ENCODE measurements at regions not wholly inside any gene's neighbourhood (a gene's known extent, or its start where the extent isn't known, plus 50 kb on each side); places are given as distances from the start of the nearest gene placed in this dataset.
"Not testable (repeated sequence)": the region's sequence is repeated elsewhere in the genome, so short reads cannot be mapped to it uniquely, and the experiment has no call there.

- TF ChIP-seq CTCF (IDR thresholded peaks at IDR 0.05): no peak
- intact Hi-C loops (cut with DNase I): no loop called here
- H3K36me3 ChIP-seq (ENCODE audit: insufficient read depth in 1 of 2, low read depth in 1 of 2): no peaks in the 10 kb centered on the region
- H3K4me1 ChIP-seq: peaks cover 5% of the 10 kb centered on the region
- ATAC-seq (no peak), DNase-seq (no peak)
- H3K27ac ChIP-seq: no peak overlapping the region
- H3K27me3 ChIP-seq (ENCODE audit: insufficient read depth in 3 of 3, low read length in 2 of 3): no peaks in the 10 kb centered on the region
- WGBS, 3 donors: 65 to 79% (median 72%) methylated on average over 7 of the region's 7 CpGs
- no peak overlapping the region for H3K4me3 ChIP-seq
- H3K9me3 ChIP-seq: no peaks in the 10 kb centered on the region
Measured at GRCh38 chr20:11989018-11989771, 71.5 kb downstream of the BTBD3 start.

- Histone ChIP-seq H3K27ac (no peak overlapping the region), H3K4me1 (peaks cover 5% of the 10 kb centered on the region), H3K9me3 (no peaks in the 10 kb centered on the region), H3K4me3 (no peak overlapping the region), H3K27me3 (ENCODE audit: insufficient read depth in 3 of 3, low read length in 2 of 3) (no peaks in the 10 kb centered on the region), H3K36me3 (ENCODE audit: insufficient read depth in 1 of 2, low read depth in 1 of 2) (no peaks in the 10 kb centered on the region)
- intact Hi-C loops (cut with DNase I): no loop called here
- DNase-seq: no peak
- no peak for TF ChIP-seq CTCF (IDR thresholded peaks at IDR 0.05)
- WGBS, 3 donors: 78 to 90% (median 84%) methylated on average over 2 of the region's 2 CpGs
- ATAC-seq: no peak
Measured at GRCh38 chr20:11992426-11992825, 74.7 kb downstream of the BTBD3 start.

- WGBS, 3 donors: 68 to 79% (median 69%) methylated on average over 7 of the region's 7 CpGs
- intact Hi-C loops (cut with DNase I): no loop called here
- no peak overlapping the region for H3K27ac ChIP-seq
- no peaks in the 10 kb centered on the region for H3K9me3 ChIP-seq
- no peaks in the 10 kb centered on the region for H3K36me3 ChIP-seq (ENCODE audit: insufficient read depth in 1 of 2, low read depth in 1 of 2)
- H3K4me3 ChIP-seq: no peak overlapping the region
- H3K27me3 ChIP-seq (ENCODE audit: insufficient read depth in 3 of 3, low read length in 2 of 3): no peaks in the 10 kb centered on the region
- ATAC-seq: no peak
- no peak for DNase-seq
- no peaks in the 10 kb centered on the region for H3K4me1 ChIP-seq
- no peak for TF ChIP-seq CTCF (IDR thresholded peaks at IDR 0.05)
Measured at GRCh38 chr20:11993886-11994461, 76.3 kb downstream of the BTBD3 start.

- TF ChIP-seq CTCF (IDR thresholded peaks at IDR 0.05): no peak
- Histone ChIP-seq H3K4me3 (no peak overlapping the region), H3K27me3 (ENCODE audit: insufficient read depth in 3 of 3, low read length in 2 of 3) (no peaks in the 10 kb centered on the region), H3K27ac (no peak overlapping the region), H3K9me3 (no peaks in the 10 kb centered on the region), H3K4me1 (no peaks in the 10 kb centered on the region), H3K36me3 (ENCODE audit: insufficient read depth in 1 of 2, low read depth in 1 of 2) (no peaks in the 10 kb centered on the region)
- 35 to 52% (median 42%) methylated on average over 7 of the region's 7 CpGs for WGBS, 3 donors
- intact Hi-C loops (cut with DNase I): no loop called here
- ATAC-seq: no peak
- no peak for DNase-seq
Measured at GRCh38 chr20:11995805-11996567, 78.3 kb downstream of the BTBD3 start.

GRCh38 chr20:12004776-12005175 is 87.1 kb downstream of the BTBD3 start:
- ATAC-seq; H3K27me3 ChIP-seq (ENCODE audit: insufficient read depth in 3 of 3, low read length in 2 of 3); H3K27ac ChIP-seq; H3K36me3 ChIP-seq (ENCODE audit: insufficient read depth in 1 of 2, low read depth in 1 of 2); H3K9me3 ChIP-seq; H3K4me1 ChIP-seq; DNase-seq; H3K4me3 ChIP-seq; intact Hi-C loops (cut with DNase I): not testable (repeated sequence)
- 94 to 100% (median 94%) methylated on average over 1 of the region's 1 CpG for WGBS, 3 donors
